HG02885 (cell line): ENCODE measurements at regions not wholly inside any gene's neighbourhood (a gene's known extent, or its start where the extent isn't known, plus 50 kb on each side); places are given as distances from the start of the nearest gene placed in this dataset.
"Not testable (repeated sequence)": the region's sequence is repeated elsewhere in the genome, so short reads cannot be mapped to it uniquely, and the experiment has no call there.

Source experiments
- ATAC-seq: cut with Tn5 transposase; IDR thresholded peaks from one replicate; pipeline ENCODE4 v1.9.1; 2021; ENCODE audit warnings: mild to moderate bottlenecking; ENCODE audit not compliant: unreplicated experiment, poor library complexity

DNA sequence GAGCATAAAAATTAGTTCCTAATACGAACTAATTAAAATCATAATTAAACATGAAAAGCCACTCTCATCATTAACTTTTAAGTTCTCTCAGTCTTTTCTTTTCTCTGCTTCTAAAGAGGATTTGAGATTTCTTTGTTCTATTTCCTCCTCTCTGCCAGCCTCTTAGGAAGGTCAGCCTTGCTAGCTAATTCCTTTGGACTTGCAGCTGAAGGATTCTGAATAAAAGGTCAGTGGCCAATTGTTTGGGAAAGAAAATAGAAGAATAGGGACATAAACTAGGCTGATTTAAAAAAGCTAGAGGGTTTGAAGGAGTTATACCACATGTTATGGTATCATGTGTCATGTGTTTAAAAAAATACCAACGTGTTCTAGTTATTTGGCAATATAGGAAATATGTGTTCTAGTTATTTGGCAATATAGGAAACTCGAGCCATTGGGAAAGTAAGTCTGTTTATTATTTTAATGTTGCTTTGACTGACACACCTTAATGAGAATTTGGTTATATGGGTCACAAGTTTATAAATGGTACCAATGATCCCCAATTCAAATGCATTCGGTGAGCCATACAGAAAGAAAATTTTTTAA, 1668.7 kb upstream of the PCDH7 start:
- ATAC-seq: no peak

DNA sequence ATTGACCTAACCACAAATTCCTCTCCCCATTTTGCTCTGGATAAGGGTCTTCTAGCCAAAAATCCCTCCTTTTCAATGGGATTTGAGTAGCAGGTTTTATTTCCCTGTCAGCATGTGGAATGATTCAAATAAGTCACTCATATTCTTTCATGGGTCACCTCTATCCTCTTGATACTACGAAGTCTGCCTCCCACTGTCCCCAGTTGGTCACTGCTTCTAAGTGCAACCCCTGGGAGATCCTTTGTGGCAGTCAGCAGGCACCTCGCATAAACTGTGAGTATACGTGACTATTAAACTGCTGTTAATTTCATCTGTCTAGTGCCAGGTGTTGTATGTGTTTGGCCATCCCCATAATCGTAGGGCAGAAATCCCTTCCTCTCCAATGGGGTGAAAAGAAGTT, 1667.9 kb upstream of the PCDH7 start:
- no peak for ATAC-seq

DNA sequence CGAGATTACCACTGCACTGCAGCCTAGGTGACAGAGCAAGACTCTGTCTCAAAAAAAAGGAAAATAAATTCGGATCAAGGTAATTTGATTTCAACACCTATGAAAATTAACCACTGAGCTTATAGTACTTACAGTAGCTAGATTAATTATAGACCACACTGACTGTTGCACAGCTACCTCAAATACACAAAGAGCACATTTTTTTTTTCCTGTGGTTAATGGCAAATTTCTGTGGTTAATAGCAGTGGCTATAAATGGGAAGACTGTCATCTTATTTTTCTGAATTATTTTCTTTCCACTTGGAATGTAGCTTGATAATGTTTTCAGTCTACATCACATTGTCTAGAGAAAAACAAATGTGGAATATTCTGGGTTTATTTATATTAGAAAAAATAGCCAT, 1661.6 kb upstream of the PCDH7 start:
- ATAC-seq: no peak

DNA sequence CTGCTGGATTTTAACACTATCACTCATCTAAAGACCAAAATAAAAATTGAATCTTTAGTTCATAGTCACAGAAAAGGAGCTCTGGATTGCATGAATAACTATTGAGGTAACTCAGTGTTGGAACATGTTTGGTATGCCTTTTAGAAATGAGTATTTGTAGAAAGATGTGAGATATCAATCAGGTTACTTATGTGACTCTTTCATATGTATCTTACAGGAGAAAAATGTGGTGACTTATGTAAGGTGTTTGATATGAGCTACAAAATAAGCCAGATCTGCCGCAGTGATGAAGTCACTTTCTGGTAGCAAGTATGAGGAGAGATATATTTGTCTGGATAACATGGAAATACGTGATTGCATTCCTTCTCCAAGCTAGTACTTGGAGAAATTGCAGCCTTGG, 1653.3 kb upstream of the PCDH7 start:
- ATAC-seq: no peak

- ATAC-seq: no peak
These were observed 1646.6 kb upstream of the PCDH7 start for GRCh38 chr4:29073571-29073970.

GRCh38 chr4:29075366-29075765, 1644.8 kb upstream of the PCDH7 start:
- ATAC-seq: no peak

DNA sequence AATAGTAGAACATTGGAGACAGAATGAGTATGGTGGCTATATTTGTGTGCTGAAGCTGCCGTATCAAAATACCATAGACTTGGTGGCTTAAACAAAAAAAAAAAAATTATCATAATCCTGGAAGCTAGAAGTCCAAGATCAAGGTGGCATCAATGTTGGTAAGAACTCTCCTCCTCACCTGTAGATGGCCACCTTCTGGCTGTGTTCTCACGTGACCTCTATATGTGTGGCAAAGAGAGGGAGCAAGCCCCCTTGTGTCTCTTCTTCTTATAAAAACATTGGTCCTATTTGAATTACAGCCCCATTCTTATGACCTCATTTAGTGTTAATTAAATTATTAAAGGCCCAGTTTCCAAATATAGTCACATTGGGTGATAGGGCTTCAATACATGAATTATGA, 1640.9 kb upstream of the PCDH7 start:
- no peak for ATAC-seq

- ATAC-seq: no peak
These were observed 1638.8 kb upstream of the PCDH7 start for GRCh38 chr4:29081234-29081955.

DNA sequence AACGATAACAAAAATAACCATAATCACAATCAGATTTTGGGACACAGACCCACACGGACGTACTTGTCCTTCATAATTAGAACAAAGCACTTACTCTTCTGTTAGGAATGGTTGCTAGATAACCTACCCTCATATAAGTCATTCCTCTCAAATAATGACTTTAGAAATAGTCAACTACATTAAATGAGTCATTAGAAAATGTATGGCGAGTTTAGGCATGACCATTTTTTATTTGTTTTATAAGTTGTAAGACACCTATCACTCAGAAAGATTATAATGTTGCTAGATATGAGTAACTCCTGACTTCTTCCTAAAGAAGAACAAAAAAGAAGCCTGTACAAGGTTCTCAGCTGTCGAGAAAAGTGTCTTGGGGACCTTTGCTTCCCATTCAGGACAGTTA, 1637.5 kb upstream of the PCDH7 start:
- no peak for ATAC-seq

- ATAC-seq: no peak
These were observed 1634.4 kb upstream of the PCDH7 start for GRCh38 chr4:29085748-29086147.

DNA sequence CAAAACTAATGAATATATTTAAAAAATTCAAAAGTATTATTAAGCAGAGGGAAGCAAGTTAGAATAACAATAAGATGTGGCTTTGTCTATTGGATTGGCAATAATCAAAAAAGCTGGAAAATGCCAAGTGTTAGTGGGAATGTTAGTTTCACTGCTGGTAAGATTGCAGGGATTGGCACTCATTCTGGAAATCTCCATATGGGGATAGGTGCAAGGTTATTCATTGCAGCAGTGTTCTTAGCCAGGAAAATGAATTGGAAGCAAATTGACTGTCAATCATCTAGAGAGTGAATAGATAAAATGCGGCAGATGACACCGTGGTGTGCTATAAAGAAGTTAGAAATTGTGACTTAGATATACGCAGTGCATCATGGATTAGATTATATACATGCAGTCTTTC, 1615.5 kb upstream of the PCDH7 start:
- no peak for ATAC-seq

- ATAC-seq: no peak
These were observed 1606.2 kb upstream of the PCDH7 start for GRCh38 chr4:29113960-29114359.

DNA sequence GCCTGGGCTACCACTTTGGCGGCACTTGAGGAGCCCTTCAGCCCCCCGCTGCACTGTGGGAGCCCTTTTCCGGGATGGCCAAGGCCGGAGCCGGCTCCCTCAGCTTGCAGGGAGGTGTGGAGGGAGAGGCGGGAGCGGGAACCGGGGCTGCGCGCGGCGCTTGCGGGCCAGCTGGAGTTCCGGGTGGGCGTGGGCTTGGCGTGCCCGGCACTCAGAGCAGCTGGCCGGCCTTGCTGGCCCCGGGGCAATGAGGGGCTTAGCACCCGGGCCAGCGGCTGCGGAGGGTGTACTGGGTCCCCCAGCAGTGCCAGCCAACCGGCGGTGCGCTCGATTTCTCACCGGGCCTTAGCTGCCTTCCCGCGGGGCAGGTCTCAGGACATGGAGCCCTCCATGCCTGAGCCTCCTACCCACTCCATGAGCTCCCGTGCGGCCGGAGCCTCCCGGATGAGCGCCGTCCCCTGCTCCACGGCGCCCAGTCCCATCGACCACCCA, 1602.9 kb upstream of the PCDH7 start:
- not testable (repeated sequence) for ATAC-seq

GRCh38 chr4:29121586-29121985, 1598.6 kb upstream of the PCDH7 start:
- ATAC-seq: no peak

GRCh38 chr4:29128810-29129209, 1591.4 kb upstream of the PCDH7 start:
- ATAC-seq: no peak

- ATAC-seq: no peak
These were observed 1588.9 kb upstream of the PCDH7 start for GRCh38 chr4:29131304-29131703.

- no peak for ATAC-seq
These were observed 1577.5 kb upstream of the PCDH7 start for GRCh38 chr4:29142708-29143107.

- no peak for ATAC-seq
These were observed 1568.6 kb upstream of the PCDH7 start for GRCh38 chr4:29151584-29151983.

DNA sequence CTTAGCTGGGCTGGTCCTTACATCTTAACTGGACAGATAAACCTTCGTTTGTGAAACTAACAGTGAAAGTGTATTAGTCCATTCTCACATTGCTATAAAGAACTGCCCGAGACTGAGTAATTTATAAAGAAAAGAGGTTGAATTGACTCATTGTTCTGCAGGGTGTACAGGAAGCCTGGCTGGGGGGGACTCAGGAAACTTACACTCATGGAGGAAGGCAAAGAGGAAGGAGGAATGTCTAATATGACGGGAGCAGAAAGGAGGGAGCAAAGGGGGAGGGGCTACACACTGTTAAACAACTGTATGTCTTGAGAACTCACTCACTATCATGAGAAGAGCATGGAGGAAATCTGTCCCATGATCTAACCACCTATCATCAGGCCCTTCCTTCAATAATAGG, 1566.5 kb upstream of the PCDH7 start:
- no peak for ATAC-seq

GRCh38 chr4:29175291-29175690, 1544.9 kb upstream of the PCDH7 start:
- no peak for ATAC-seq

GRCh38 chr4:29199025-29199424, 1521.1 kb upstream of the PCDH7 start:
- no peak for ATAC-seq

DNA sequence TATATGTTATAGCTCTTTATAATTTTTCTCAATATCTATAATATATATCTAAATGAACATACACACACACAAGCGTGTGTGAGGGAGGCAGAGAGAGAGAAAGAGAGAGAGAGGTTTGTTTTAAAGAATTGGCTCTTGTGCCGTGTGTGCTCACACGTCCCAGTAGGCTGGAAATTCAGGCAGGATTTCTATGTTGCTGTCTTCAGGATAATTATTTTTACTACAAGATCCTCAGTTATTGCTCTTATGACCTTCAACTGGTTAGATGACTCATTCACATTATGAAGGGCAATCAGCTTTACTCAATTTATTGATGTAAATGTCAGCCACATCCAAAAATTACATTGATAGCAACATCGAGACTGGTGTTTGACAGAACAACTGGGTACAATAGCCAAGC, 1520.7 kb upstream of the PCDH7 start:
- ATAC-seq: no peak
